ENCODE measurements at regions not wholly inside any gene's neighbourhood (a gene's known extent, or its start where the extent isn't known, plus 50 kb on each side); places are given as distances from the start of the nearest gene placed in this dataset.
A peak's percentile ranks its signal among the peaks of the same experiment; 100 is the strongest.
"Not testable (repeated sequence)": the region's sequence is repeated elsewhere in the genome, so short reads cannot be mapped to it uniquely, and the experiment has no call there.

DNA sequence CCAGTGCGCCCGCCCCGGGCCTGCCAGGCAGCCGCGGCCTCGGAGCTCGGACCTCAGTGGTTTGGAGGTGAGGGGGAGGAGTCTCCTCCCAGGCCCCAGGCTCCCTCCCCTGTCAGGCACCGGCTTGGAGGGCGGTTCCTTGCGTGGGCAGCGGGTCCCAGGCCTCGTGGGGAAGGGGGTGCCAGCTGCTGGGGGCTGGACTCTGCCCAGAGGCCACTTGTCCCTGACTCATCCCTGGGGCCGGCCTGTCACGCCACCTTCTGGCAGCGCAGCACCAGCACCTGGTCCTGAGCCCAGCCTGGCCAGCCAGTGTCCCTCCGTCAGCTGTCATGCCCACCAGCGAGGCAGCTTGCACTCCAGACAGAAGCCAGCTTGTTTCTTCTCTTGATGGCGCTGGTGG, 4403.0 kb upstream of the TPTE start:
- peak; percentile 36 to 42 for ATAC-seq
- H3K4me2 ChIP-seq; FAIRE-seq; H3K4me1 ChIP-seq; H3K9me3 ChIP-seq; POLR2A ChIA-PET; DNase-seq (ENCODE audit: low read depth in 1 of 2, low spot score in 1 of 2); CTCF ChIA-PET; H3K4me3 ChIP-seq: not testable (repeated sequence)
- WGBS (ENCODE audit: missing lambda C conversion rate), result no CpG with 5 or more reads among the region's 18 CpGs
- 0 out of 5 replicates have a peak, but pooled peaks of 1 of the 2 experiments have one; percentile 21 for TF ChIP-seq JUN (IDR thresholded peaks at IDR 0.05)
- peak overlapping the region; percentile 63 to 77; a peak in 3 of 6 replicates for H3K27ac ChIP-seq

DNA sequence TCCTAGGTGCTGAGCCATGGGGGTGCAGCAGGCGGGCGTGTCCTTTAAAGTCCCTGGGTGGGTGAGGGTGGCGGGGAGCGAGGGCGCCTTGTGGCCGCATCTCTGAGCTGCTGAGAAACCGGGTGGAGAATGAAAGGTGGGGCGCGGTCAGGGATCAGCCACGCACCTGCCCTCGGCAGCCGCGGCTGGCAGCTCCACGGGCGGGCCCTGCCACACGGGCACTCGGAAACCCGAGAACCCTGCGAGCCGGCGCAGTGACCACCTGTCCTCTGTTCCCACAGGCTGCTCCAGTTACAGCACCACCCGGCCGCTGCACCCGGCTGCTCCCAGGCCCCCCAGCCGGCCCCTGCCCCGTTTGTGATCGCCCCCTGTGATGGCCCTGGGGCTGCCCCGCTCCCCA, 4400.5 kb upstream of the TPTE start:
- FAIRE-seq; POLR2A ChIA-PET; DNase-seq (ENCODE audit: low read depth in 1 of 2, low spot score in 1 of 2); H3K9me3 ChIP-seq; CTCF ChIA-PET; H3K4me1 ChIP-seq; H3K4me3 ChIP-seq; H3K4me2 ChIP-seq: not testable (repeated sequence)
- TF ChIP-seq JUN (IDR thresholded peaks at IDR 0.05), result 0 out of 5 replicates have a peak, but pooled peaks of 1 of the 2 experiments have one; percentile 20
- no CpG with 5 or more reads among the region's 28 CpGs for WGBS (ENCODE audit: missing lambda C conversion rate)
- H3K27ac ChIP-seq, result peak overlapping the region; percentile 60 to 79; a peak in 4 of 6 replicates
- ATAC-seq, result peak; percentile 1 to 3; a peak in 3 of 6 replicates

DNA sequence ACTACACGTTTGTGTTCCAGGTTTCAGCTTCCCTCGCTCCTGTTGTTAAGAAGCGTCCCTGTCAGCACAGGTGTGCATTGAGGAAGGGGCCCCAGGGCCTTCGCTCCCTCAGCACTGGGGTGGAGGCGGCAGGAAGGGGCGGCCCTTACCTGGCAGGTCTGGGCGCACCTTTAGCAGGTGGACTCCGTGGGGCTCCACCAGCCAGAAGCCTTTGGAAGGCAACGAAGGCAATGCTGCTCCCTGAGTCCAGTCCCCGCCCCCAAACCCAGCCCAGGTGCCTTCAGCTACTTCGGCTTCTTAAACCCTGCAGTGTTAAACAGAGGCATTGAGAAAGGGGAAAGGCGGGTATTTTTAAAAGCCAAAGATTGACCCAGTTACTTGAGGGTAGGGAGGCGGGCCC, 4398.8 kb upstream of the TPTE start:
- CTCF ChIA-PET, result not testable (repeated sequence)
- H3K27ac ChIP-seq, result peak overlapping the region; percentile 70 to 78

DNA sequence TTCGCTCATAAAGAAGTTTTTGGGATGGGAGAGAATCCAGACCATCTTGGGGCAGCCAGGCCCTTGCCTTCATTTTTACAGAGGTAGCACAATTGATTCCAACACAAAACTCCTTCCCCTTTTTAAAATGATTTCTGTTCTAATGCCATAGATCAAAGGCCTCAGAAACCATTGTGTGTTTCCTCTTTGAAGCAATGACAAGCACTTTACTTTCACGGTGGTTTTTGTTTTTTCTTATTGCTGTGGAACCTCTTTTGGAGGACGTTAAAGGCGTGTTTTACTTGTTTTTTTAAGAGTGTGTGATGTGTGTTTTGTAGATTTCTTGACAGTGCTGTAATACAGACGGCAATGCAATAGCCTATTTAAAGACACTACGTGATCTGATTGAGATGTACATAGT, 4398.2 kb upstream of the TPTE start:
- Histone ChIP-seq H3K27ac (peak overlapping the region; percentile 62 to 69; a peak in 2 of 6 replicates), H3K4me2 (peak overlapping the region; percentile 39; the same call in 1 of the 3 replicates)
- DNase-seq (ENCODE audit: low read depth in 1 of 2, low spot score in 1 of 2); H3K4me1 ChIP-seq; H3K4me3 ChIP-seq; POLR2A ChIA-PET; ATAC-seq; H3K9me3 ChIP-seq; FAIRE-seq; CTCF ChIA-PET: not testable (repeated sequence)
- WGBS (ENCODE audit: missing lambda C conversion rate), result 75% methylated on average over 1 of the region's 6 CpGs

More for the DNA sequence above, 4398.8 kb upstream of the TPTE start:
- peak overlapping the region; percentile 60; the same call in 2 of the 3 replicates for H3K4me2 ChIP-seq
- ATAC-seq; H3K4me3 ChIP-seq; DNase-seq (ENCODE audit: low read depth in 1 of 2, low spot score in 1 of 2); H3K4me1 ChIP-seq; POLR2A ChIA-PET; H3K9me3 ChIP-seq; FAIRE-seq: not testable (repeated sequence)
- WGBS (ENCODE audit: missing lambda C conversion rate), result 17% methylated on average over 3 of the region's 13 CpGs

DNA sequence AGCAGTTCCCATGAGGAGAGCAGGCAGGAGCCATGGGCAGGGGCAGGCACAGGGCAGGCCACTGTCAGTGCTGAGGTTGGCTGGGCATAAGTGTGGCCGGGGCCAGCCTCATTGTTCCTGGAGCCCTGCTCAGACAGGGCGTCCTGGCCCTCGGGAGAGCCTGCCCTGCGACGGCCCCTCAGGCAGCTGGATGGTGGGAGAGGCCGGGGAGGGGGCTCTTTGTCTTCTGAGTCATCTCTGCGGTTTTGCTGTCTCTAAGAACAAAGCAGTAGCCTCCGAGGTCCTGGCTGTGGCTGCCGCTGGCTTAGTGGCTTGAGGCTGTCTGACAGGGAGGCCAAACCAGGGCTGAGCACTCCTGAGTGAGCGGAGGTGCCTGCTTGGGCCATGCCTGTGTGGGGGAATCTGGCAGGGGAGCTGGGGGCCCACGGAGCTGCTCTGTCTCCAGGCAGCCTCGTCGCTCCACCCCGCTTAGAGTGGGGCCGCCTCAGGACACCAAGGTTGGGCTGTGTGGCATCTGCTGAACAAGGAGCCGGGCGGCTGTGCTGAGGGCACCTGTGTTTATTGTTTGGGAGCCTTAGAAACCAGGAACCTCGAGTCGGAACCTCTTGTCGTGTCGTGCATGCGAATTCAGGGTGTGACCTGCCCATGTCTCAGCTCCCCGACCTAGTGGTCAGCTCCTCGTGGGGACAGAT, 4395.7 kb upstream of the TPTE start:
- H3K9me3 ChIP-seq, H3K4me3 ChIP-seq, H3K4me1 ChIP-seq, FAIRE-seq, H3K4me2 ChIP-seq, CTCF ChIA-PET, POLR2A ChIA-PET: not testable (repeated sequence)
- no CpG with 5 or more reads among the region's 24 CpGs for WGBS (ENCODE audit: missing lambda C conversion rate)
- DNase-seq (ENCODE audit: low read depth in 1 of 2, low spot score in 1 of 2) (peak in 1 of 2 experiments; percentile 64), ATAC-seq (peak; percentile 38 to 55)
- peak overlapping the region; percentile 66 to 78 for H3K27ac ChIP-seq

DNA sequence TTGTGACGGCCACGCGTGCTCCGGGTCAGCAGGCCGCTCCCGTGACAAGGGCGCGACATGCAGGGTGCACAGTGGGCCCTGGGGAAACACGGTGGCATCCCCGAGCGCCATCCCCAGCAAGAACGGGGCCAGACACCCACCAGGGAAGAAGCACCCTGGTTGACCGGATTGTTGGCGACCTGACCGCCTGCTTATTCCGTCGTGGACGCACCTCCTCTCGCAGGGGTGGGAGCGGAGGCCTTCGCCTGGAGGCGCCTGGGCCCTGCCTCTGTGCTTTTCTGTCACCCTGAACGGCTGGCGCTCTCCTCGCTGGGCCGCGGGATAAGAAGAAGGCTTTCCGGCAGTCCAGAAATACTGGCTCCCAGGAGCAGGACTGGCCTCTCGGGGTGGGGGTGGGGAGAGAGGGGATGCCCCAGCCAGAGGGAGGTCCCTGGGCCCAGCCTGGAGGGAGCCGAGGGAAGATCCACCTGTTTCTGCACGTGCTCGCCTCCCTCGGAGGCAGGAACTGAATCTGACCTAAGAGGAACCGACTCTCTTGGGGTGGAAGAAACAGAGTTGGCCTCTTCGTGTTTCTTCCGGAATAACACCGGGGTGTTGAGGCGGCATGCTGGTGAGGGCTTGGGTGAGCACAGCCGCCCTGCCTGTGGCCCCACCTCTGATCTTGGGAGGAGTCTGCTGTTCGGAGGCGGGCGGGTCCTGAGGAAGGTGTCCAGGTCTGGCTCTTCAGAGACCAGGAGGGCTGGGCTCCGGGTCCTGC, 4394.2 kb upstream of the TPTE start:
- POLR2A ChIA-PET, H3K4me3 ChIP-seq: not testable (repeated sequence)
- ATAC-seq, result peak; percentile 29 to 32

DNA sequence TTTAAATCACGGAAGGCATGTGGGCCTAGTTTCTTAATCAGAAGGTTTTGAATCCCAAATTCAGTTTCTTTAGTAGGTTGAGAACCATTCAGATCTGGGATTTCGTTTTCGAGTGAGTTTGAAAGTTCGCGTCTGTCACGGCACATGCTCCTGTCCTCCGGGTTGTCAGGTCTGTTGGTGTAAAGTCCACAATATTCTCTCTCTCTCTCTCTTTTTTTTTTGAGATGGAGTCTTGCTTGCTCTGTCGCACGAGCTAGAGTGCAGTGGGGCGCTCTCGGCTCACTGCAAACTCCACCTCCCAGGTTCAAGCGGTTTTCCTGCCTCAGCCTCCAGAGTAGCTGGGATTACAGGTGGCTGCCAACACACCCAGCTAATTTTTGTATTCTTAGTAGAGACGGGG, 4390.6 kb upstream of the TPTE start:
- DNase-seq (ENCODE audit: low read depth in 1 of 2, low spot score in 1 of 2); POLR2A ChIA-PET; H3K4me2 ChIP-seq; H3K4me3 ChIP-seq; CTCF ChIA-PET; H3K9me3 ChIP-seq; FAIRE-seq; H3K4me1 ChIP-seq; H3K27ac ChIP-seq; ATAC-seq: not testable (repeated sequence)
- whole genome bisulfite sequencing (ENCODE audit: missing lambda C conversion rate), result 87% methylated on average over 3 of the region's 13 CpGs

More for the DNA sequence above, 4394.2 kb upstream of the TPTE start:
- H3K4me2 ChIP-seq, H3K4me1 ChIP-seq, H3K9me3 ChIP-seq, CTCF ChIA-PET, FAIRE-seq: not testable (repeated sequence)
- H3K27ac ChIP-seq, result peak overlapping the region in 1 of 2 experiments; percentile 69; a peak in 2 of 6 replicates
- 0 out of 2 replicates have a peak, but pooled peaks have one; percentile 58 for TF ChIP-seq HOXA7 (CRISPR knock-in tag; IDR thresholded peaks at IDR 0.05)
- 75% methylated on average over 16 of the region's 43 CpGs for WGBS (ENCODE audit: missing lambda C conversion rate)
- DNase-seq (ENCODE audit: low read depth in 1 of 2, low spot score in 1 of 2), result peak in 1 of 2 experiments; percentile 45

DNA sequence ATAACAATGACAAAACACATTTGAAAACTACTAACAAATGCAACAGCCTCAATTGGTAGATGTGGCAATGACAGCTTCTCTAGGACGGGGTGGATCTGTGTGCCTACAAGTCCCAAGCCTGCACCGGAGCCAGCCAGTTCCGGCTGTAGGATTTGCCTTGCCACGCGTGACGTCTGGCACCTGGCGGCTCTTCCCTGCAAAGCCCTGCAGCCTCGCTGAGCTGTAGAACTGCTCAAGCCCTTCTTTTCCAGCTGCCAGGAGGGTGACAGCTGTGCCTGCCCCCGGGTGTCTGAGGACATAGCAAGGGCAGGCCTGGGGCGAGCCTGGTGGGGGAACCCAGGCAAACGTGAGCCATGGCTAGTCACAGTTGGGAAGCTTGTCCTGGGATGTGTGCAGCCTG, 4388.0 kb upstream of the TPTE start:
- no CpG with 5 or more reads among the region's 11 CpGs for WGBS (ENCODE audit: missing lambda C conversion rate)
- DNase-seq (ENCODE audit: low read depth in 1 of 2, low spot score in 1 of 2); H3K4me1 ChIP-seq; ATAC-seq; FAIRE-seq; H3K4me2 ChIP-seq; H3K27ac ChIP-seq; CTCF ChIA-PET; H3K4me3 ChIP-seq; H3K9me3 ChIP-seq; POLR2A ChIA-PET: not testable (repeated sequence)

DNA sequence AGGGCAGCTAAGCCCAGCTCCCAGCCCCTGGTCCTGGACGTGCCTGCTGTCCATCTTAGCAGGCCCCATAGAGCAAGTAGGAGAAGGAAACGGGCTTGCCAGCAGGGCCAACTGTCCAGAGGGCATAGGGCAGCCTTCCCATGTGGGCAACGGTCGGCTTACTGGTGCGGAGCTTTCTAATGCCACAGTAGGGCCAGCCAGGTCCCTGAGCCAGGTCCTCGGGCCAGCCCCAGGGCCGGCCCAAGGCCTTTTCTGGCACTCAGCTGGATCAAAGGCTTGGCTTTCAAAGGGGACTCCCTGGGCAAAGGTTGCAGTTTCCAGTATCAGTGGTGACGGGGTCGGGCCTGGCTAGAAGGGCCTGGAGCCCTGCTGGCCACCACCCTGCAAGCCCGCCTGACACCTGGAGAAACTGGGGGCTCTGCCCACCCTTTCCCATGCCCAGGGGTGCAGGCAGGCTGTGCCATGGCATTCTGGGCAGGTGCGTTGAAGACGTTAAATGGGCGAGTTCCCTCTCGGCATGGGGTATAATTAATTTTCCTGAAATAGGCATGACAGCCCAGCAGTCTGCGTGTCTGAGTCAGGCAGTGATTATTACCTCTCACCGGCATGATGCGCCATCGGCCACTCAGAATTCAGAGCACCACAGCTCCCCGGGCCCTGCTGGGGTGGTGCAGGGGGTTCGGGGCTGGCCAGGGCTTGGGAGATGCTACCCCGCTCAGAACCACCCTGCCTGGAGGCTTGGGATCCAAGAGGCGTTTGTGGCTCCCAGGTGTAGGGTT, 4387.3 kb upstream of the TPTE start:
- H3K27ac ChIP-seq; H3K4me3 ChIP-seq; H3K9me3 ChIP-seq; H3K4me2 ChIP-seq; H3K4me1 ChIP-seq; ATAC-seq; FAIRE-seq; CTCF ChIA-PET; POLR2A ChIA-PET; DNase-seq (ENCODE audit: low read depth in 1 of 2, low spot score in 1 of 2): not testable (repeated sequence)
- no CpG with 5 or more reads among the region's 22 CpGs for WGBS (ENCODE audit: missing lambda C conversion rate)

DNA sequence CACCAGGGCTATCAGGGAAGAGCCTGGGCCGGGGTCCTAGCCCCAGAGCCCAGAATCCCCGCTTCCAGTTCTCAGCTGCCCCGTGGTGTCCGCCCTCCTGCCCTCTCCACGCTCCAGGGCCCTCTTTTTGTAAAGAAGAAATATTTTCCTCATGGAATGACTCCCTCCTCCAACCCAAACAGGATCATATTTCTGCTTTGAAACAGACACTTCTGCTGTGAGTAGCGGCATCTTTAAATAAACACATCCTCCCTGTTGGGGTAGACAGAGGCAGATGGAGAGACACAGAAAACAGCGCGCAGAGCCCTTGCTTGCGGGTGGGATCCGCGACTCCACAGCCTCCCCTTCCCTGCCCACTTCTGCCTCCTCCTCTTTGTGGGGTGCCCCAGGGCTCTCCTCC, 4384.7 kb upstream of the TPTE start:
- H3K4me3 ChIP-seq; H3K4me2 ChIP-seq; H3K9me3 ChIP-seq; ATAC-seq; POLR2A ChIA-PET; DNase-seq (ENCODE audit: low read depth in 1 of 2, low spot score in 1 of 2); CTCF ChIA-PET; H3K4me1 ChIP-seq; FAIRE-seq; H3K27ac ChIP-seq: not testable (repeated sequence)
- WGBS (ENCODE audit: missing lambda C conversion rate), result no CpG with 5 or more reads among the region's 11 CpGs
